ENCODE measurements at regions not wholly inside any gene's neighbourhood (a gene's known extent, or its start where the extent isn't known, plus 50 kb on each side); places are given as distances from the start of the nearest gene placed in this dataset.

- no peak for TF ChIP-seq CTCF (IDR thresholded peaks at IDR 0.05; ENCODE audit: insufficient read depth, low read length, poor library complexity, severe bottlenecking)
- no peak for TF ChIP-seq EZH2phosphoT487 (conservative IDR thresholded peaks at IDR 0.05; ENCODE audit: low read length)
Measured at GRCh38 chr12:61880186-61880585, 380.0 kb upstream of the USP15 start.
